A549 (cell line): ENCODE measurements at regions not wholly inside any gene's neighbourhood (a gene's known extent, or its start where the extent isn't known, plus 50 kb on each side); places are given as distances from the start of the nearest gene placed in this dataset.

ENCODE experiments used
- ATAC-seq, 2 experiments: fragments of 200-7000 bp in 1 of 2; fragments of >200 bp in 1 of 2; cut with Nextera tagmentation in 1 of 2; cut with Tn5 transposase in 1 of 2; 3 replicates each; pipeline versions ENCODE4 v1.8.0 to v1.9.1; 2018 to 2020; ENCODE audit warnings: mild to moderate bottlenecking in 1 of 2, moderate library complexity in 1 of 2
- CTCF ChIA-PET: fragments of 300-600 bp; sonication (Branson Sonifier 250); formaldehyde crosslinking; extraction: SDS; loops from one replicate; lab custom pipeline; 2021; ENCODE audit warnings: antibody characterized with exemption, inconsistent platforms; lab: Yijun Ruan, JAX
- POLR2A ChIA-PET: fragments of 350-600 bp; formaldehyde crosslinking; extraction: SDS; loops from one replicate; lab custom pipeline; 2021; ENCODE audit warnings: antibody characterized with exemption, inconsistent platforms; lab: Yijun Ruan, JAX
- DNase-seq, 2 experiments: peaks; one replicate each; pipeline versions ENCODE4 v3.0.0 to v3.0.0-alpha.2; 2011 to 2016; ENCODE audit warnings: low read depth in 1 of 2, low spot score in 1 of 2
- FAIRE-seq: peaks from 2 replicates; lab custom pipeline; 2011; peaks lifted over from hg19 to GRCh38; lab: Jason Lieb, UNC
- H3K27ac ChIP-seq, 2 experiments: fragments of >200 bp; sonication (Bioruptor Twin); formaldehyde crosslinking; 3 replicates each; pipeline ENCODE4 v1.5.1; 2016 to 2017
- H3K4me1 ChIP-seq: fragments of >200 bp; sonication (Bioruptor Twin); formaldehyde crosslinking; 3 replicates; pipeline ENCODE4 v1.6.1; 2016
- H3K4me2 ChIP-seq: fragments of >200 bp; sonication (Bioruptor Twin); formaldehyde crosslinking; 3 replicates; pipeline ENCODE4 v1.6.1; 2016
- H3K4me3 ChIP-seq: fragments of >200 bp; sonication (Bioruptor Twin); formaldehyde crosslinking; 3 replicates; pipeline ENCODE4 v1.5.1; 2016
- H3K9me3 ChIP-seq: fragments of >200 bp; sonication (Bioruptor Twin); formaldehyde crosslinking; 3 replicates; pipeline ENCODE4 v1.6.1; 2016
- ATOH8 ChIP-seq: fragments of 250-450 bp; sonication (Bioruptor Pico); IDR thresholded peaks from 2 replicates; pipeline ENCODE4 v1.5.0; 2020; ENCODE audit warnings: low read depth, mild to moderate bottlenecking, moderate library complexity
- BCL3 ChIP-seq: fragments of >200 bp; sonication (Bioruptor Twin); formaldehyde crosslinking; IDR thresholded peaks from 3 replicates; pipeline ENCODE4 v1.6.1; 2016
- CBX2 ChIP-seq: fragments of 200-600 bp; sonication (generic); IDR thresholded peaks from 2 replicates; pipeline ENCODE4 v1.6.1; 2016; ENCODE audit warnings: low read depth, mild to moderate bottlenecking, borderline replicate concordance
- CEBPB ChIP-seq, 2 experiments: fragments of >200 bp in 1 of 2; sonication (Bioruptor Twin) in 1 of 2; formaldehyde crosslinking in 1 of 2; IDR thresholded peaks; 2 replicates each; pipeline ENCODE4 v1.6.1; 2012 to 2016
- E2F6 ChIP-seq: IDR thresholded peaks from 2 replicates; pipeline ENCODE4 v1.6.1; 2012; ENCODE audit warnings: low read depth, borderline replicate concordance
- EHMT2 ChIP-seq: fragments of 200-600 bp; sonication (generic); IDR thresholded peaks from 2 replicates; pipeline ENCODE4 v1.6.1; 2016; ENCODE audit warnings: antibody characterized with exemption, low read depth, mild to moderate bottlenecking, moderate library complexity
- GATA3 ChIP-seq: IDR thresholded peaks from 2 replicates; pipeline ENCODE4 v1.6.1; 2012; ENCODE audit warnings: borderline replicate concordance
- HDAC2 ChIP-seq: fragments of 200-600 bp; sonication (generic); IDR thresholded peaks from 2 replicates; pipeline ENCODE4 v1.6.1; 2016
- HES2 ChIP-seq: fragments of >200 bp; sonication (Bioruptor Twin); formaldehyde crosslinking; IDR thresholded peaks from 2 replicates; pipeline ENCODE4 v1.6.1; 2016
- KDM1A ChIP-seq: fragments of 200-600 bp; sonication (generic); IDR thresholded peaks from 2 replicates; pipeline ENCODE4 v1.6.1; 2016; ENCODE audit warnings: low read depth, mild to moderate bottlenecking
- MAZ ChIP-seq: fragments of 150-350 bp; IDR thresholded peaks from 2 replicates; pipeline ENCODE4 v1.6.1; 2014; ENCODE audit warnings: antibody characterized with exemption, low read depth, low read length, borderline replicate concordance
- MYC ChIP-seq: IDR thresholded peaks from 2 replicates; pipeline ENCODE4 v1.6.1; 2012; ENCODE audit warnings: mild to moderate bottlenecking, inconsistent platforms, low read length, improper control_type of control experiment, borderline replicate concordance
- NFE2L2 ChIP-seq: fragments of 150-350 bp; conservative IDR thresholded peaks from 2 replicates; pipeline ENCODE4 v1.6.1; 2014; ENCODE audit warnings: low read length
- NPAS2 ChIP-seq: fragments of 250-450 bp; sonication (Bioruptor Pico); IDR thresholded peaks from 2 replicates; pipeline ENCODE4 v1.8.0; 2022; ENCODE audit warnings: mild to moderate bottlenecking, moderate library complexity, borderline replicate concordance
- PHF8 ChIP-seq: fragments of 200-600 bp; sonication (generic); IDR thresholded peaks from 2 replicates; pipeline ENCODE4 v1.6.1; 2016; ENCODE audit warnings: low read depth, mild to moderate bottlenecking, antibody characterized with exemption, moderate library complexity, borderline replicate concordance
- POLR2AphosphoS2 ChIP-seq: conservative IDR thresholded peaks from 2 replicates; pipeline ENCODE4 v1.6.1; 2012; ENCODE audit warnings: low read length, improper control_type of control experiment, inconsistent platforms
- RAD21 ChIP-seq, 2 experiments: fragments of >200 bp in 1 of 2; sonication (Bioruptor Twin) in 1 of 2; formaldehyde crosslinking in 1 of 2; IDR thresholded peaks in 1 of 2; conservative IDR thresholded peaks in 1 of 2; 2 replicates in 1 of 2; 3 replicates in 1 of 2; pipeline ENCODE4 v1.6.1; 2012 to 2018; ENCODE audit warnings: inconsistent platforms in 1 of 2
- RARB ChIP-seq: fragments of 250-450 bp; sonication (Bioruptor Pico); IDR thresholded peaks from 2 replicates; pipeline ENCODE4 v1.8.0; 2021; ENCODE audit warnings: mild to moderate bottlenecking, moderate library complexity
- RCOR1 ChIP-seq: fragments of 150-350 bp; IDR thresholded peaks from 2 replicates; pipeline ENCODE4 v1.6.1; 2014; ENCODE audit warnings: antibody characterized with exemption, low read length, low read depth
- RFX5 ChIP-seq: fragments of 450-650 bp; IDR thresholded peaks from 2 replicates; pipeline ENCODE4 v1.7.1; 2014; ENCODE audit warnings: antibody characterized with exemption, mild to moderate bottlenecking, moderate library complexity
- RNF2 ChIP-seq: fragments of 200-600 bp; sonication (generic); IDR thresholded peaks from 2 replicates; pipeline ENCODE4 v1.6.1; 2016; ENCODE audit warnings: low read depth, mild to moderate bottlenecking, antibody characterized with exemption, moderate library complexity, borderline replicate concordance
- SMC3 ChIP-seq: fragments of >200 bp; sonication (Bioruptor Twin); formaldehyde crosslinking; IDR thresholded peaks from 3 replicates; pipeline ENCODE4 v1.6.1; 2018; ENCODE audit warnings: inconsistent platforms
- SREBF2 ChIP-seq: fragments of 450-650 bp; IDR thresholded peaks from 2 replicates; pipeline ENCODE4 v1.6.1; 2014; ENCODE audit warnings: mild to moderate bottlenecking, moderate library complexity
- TP53 ChIP-seq: fragments of 250-450 bp; sonication (Bioruptor Pico); IDR thresholded peaks from 2 replicates; pipeline ENCODE4 v1.5.0; 2021; ENCODE audit warnings: mild to moderate bottlenecking, moderate library complexity
- ZFP36 ChIP-seq: fragments of 450-650 bp; IDR thresholded peaks from 2 replicates; pipeline ENCODE4 v1.6.1; 2014; ENCODE audit warnings: borderline replicate concordance; ENCODE audit not compliant: partially characterized antibody
- ZNF302 ChIP-seq: fragments of 250-450 bp; sonication (Bioruptor Pico); IDR thresholded peaks from 2 replicates; pipeline ENCODE4 v1.9.0; 2021; ENCODE audit warnings: inconsistent platforms, mild to moderate bottlenecking, moderate library complexity
- ZSCAN20 ChIP-seq: fragments of 250-450 bp; sonication (Bioruptor Pico); IDR thresholded peaks from 2 replicates; pipeline ENCODE4 v1.8.0; 2022; ENCODE audit warnings: mild to moderate bottlenecking, moderate library complexity
- WGBS: methylation state at CpG from one replicate; pipeline ENCODE4 v1.1.6; 2017; ENCODE audit errors: missing lambda C conversion rate; 5-methylcytosine and 5-hydroxymethylcytosine counted together
- TF ChIP-seq, protein P1 (sequence below): IDR thresholded peaks from 2 replicates; pipeline ENCODE4 v1.6.1; 2012

- no peaks in the 10 kb centered on the region for H3K4me1 ChIP-seq
- POLR2A ChIA-PET, result no interaction called here
- no peak for FAIRE-seq
Observed at GRCh38 chr9:93894691-93895079, 60.5 kb downstream of the BARX1 start.

GRCh38 chr9:93893899-93894690 lies 61.1 kb downstream of the BARX1 start:
- FAIRE-seq (no peak), DNase-seq (no peak), ATAC-seq (no peak)
- ChIA-PET POLR2A (no interaction called here), CTCF (no interaction called here)
- H3K9me3 ChIP-seq, result peaks cover 18% of the 10 kb centered on the region
- H3K4me1 ChIP-seq, result no peaks in the 10 kb centered on the region
- no peak overlapping the region for H3K4me3 ChIP-seq
- no peak overlapping the region for H3K4me2 ChIP-seq
- TF ChIP-seq SREBF2 (no peak), ZSCAN20 (CRISPR knock-in tag) (no peak), CBX2 (no peak)
- H3K27ac ChIP-seq, result no peak overlapping the region
- WGBS, result 40% methylated on average over 13 of the region's 15 CpGs

More at GRCh38 chr9:93894691-93895079, 60.5 kb downstream of the BARX1 start:
- ATAC-seq (no peak), DNase-seq (no peak)
- Histone ChIP-seq H3K4me3 (no peak overlapping the region), H3K4me2 (no peak overlapping the region), H3K27ac (no peak overlapping the region), H3K9me3 (peaks cover 18% of the 10 kb centered on the region)
- TF ChIP-seq PHF8, result no peak
- TF ChIP-seq, protein P1, sequence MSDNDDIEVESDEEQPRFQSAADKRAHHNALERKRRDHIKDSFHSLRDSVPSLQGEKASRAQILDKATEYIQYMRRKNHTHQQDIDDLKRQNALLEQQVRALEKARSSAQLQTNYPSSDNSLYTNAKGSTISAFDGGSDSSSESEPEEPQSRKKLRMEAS, result no peak
- no peak for TF ChIP-seq POLR2AphosphoS2
- no peak for TF ChIP-seq ZNF302
- no peak for TF ChIP-seq MAZ
- TF ChIP-seq NPAS2 (CRISPR knock-in tag), result no peak
- TF ChIP-seq HES2, result no peak
- no peak for TF ChIP-seq SMC3
- no peak for TF ChIP-seq E2F6
- TF ChIP-seq CEBPB (IDR thresholded peaks at IDR 0.05), result no peak
- no peak for TF ChIP-seq RAD21 (conservative IDR thresholded peaks at IDR 0.05 in 1 of 2, IDR thresholded peaks at IDR 0.05 in 1 of 2)
- TF ChIP-seq RARB (CRISPR knock-in tag), result no peak
- TF ChIP-seq ATOH8 (CRISPR knock-in tag), result no peak
- no peak for TF ChIP-seq NFE2L2
- no peak for TF ChIP-seq GATA3
- TF ChIP-seq BCL3, result no peak
- 54% methylated on average over 4 of the region's 6 CpGs for WGBS
- CTCF ChIA-PET, result no interaction called here

DNA sequence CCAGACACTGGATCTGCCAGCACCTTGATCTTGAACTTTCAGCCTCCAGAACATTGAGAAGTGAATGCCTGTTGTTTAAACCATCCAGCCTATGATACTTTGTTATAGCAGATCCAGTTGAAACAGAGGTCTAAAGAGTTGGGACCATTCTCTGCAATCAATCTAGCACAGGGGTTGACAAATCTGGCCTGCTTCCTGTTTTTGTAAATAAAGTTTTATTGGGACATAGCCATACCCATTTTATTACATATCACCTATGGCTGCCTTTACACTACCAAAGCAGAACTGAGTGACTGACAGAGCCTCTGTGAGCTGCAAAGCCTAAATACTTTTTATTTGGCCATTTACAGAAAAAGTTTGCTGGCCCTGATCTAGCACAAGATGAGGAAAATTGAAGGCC lies 62.0 kb downstream of the BARX1 start:
- TF ChIP-seq RFX5, result no peak
- no peak for TF ChIP-seq PHF8
- TF ChIP-seq KDM1A, result no peak
- no peak for TF ChIP-seq MYC
- TF ChIP-seq HDAC2, result no peak
- no peak for TF ChIP-seq ATOH8 (CRISPR knock-in tag)
- no peak for TF ChIP-seq RAD21 (conservative IDR thresholded peaks at IDR 0.05 in 1 of 2, IDR thresholded peaks at IDR 0.05 in 1 of 2)
- TF ChIP-seq RCOR1, result no peak
- TF ChIP-seq ZNF302, result no peak
- TF ChIP-seq EHMT2, result no peak
- no peak for TF ChIP-seq ZFP36
- no peak for TF ChIP-seq RNF2
- no peak for TF ChIP-seq TP53
- TF ChIP-seq SMC3, result no peak
- FAIRE-seq (no peak), ATAC-seq (no peak), DNase-seq (no peak)
- ChIA-PET POLR2A (no interaction called here), CTCF (no interaction called here)
- Histone ChIP-seq H3K4me3 (no peak overlapping the region), H3K4me2 (no peak overlapping the region), H3K4me1 (no peaks in the 10 kb centered on the region), H3K27ac (no peak overlapping the region), H3K9me3 (peaks cover 18% of the 10 kb centered on the region)
